ENCODE measurements at regions not wholly inside any gene's neighbourhood (a gene's known extent, or its start where the extent isn't known, plus 50 kb on each side); places are given as distances from the start of the nearest gene placed in this dataset.

DNA sequence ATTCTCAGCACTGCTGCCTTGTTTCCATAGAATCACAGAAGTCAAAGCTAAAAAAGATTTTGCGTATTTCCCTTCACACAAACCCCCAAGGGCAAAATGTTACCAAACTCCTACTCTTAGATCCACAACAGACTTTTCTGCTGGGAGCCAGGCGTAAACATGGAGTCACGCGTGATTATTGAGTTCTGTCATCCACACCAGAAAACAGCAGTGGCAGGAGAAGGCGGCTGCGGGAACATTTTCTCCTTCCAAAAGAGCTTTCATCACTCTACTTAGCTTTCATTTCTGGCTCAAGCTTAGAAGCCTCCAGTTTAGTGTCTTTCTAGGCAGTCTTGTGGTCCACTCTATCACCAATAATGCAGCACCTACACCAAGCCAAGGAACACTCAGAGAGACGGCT lies 712.9 kb upstream of the NRP1 start:
- Histone ChIP-seq H3K36me3 (replicated peaks in 1 of 2; ENCODE audit: control extremely low read depth in 1 of 2, control insufficient read depth in 1 of 2, extremely low read depth in 1 of 2, insufficient read depth in 2 of 2, low read length in 1 of 2) (no peaks in the 10 kb centered on the region), H3K9ac (ENCODE audit: low read length) (no peak overlapping the region), H3K4me2 (replicated peaks; ENCODE audit: low read depth, low read length, poor library complexity, severe bottlenecking) (no peak overlapping the region), H3K4me3 (ENCODE audit: control extremely low read depth in 1 of 5, extremely low read depth in 1 of 5, insufficient read depth in 1 of 5, low read depth in 2 of 5, low read length in 4 of 5) (no peak overlapping the region), H2AFZ (ENCODE audit: insufficient read depth, low read depth, low read length, poor library complexity, severe bottlenecking) (no peak overlapping the region), H3K79me2 (ENCODE audit: control insufficient read depth, insufficient read depth, low read length) (no peaks in the 10 kb centered on the region), H3K4me1 (ENCODE audit: control insufficient read depth in 2 of 2, insufficient read depth in 2 of 2, low read length in 2 of 2) (no peaks in the 10 kb centered on the region), H4K20me1 (ENCODE audit: control insufficient read depth, insufficient read depth, low read length, poor library complexity, severe bottlenecking) (no peaks in the 10 kb centered on the region), H3K9me3 (ENCODE audit: control extremely low read depth in 1 of 3, control insufficient read depth in 2 of 3, insufficient read depth in 1 of 3, low read length in 2 of 3) (no peaks in the 10 kb centered on the region), H3K27ac (ENCODE audit: low read length in 2 of 2) (no peak overlapping the region), H3K27me3 (replicated peaks in 1 of 4; ENCODE audit: control extremely low read depth in 1 of 4, control insufficient read depth in 3 of 4, insufficient read depth in 4 of 4, low read length in 3 of 4) (no peaks in the 10 kb centered on the region)
- no peak overlapping the region for H3K4me3 Mint-ChIP-seq
- ATAC-seq (ENCODE audit: low read depth) (no peak), DNase-seq (no peak)
- peaks cover 7% of the 10 kb centered on the region for H3K9me3 Mint-ChIP-seq (ENCODE audit: insufficient read depth)
- H3K27ac Mint-ChIP-seq = no peak overlapping the region
- no peaks in the 10 kb centered on the region for H3K27me3 Mint-ChIP-seq
- WGBS (ENCODE audit: insufficient coverage) = 96% methylated on average over 7 of the region's 7 CpGs
- intact Hi-C loops (cut with micrococcal nuclease) = no loop called here
- ChIA-PET CTCF (no interaction called here), POLR2A (no interaction called here)
- TF ChIP-seq, protein P1, sequence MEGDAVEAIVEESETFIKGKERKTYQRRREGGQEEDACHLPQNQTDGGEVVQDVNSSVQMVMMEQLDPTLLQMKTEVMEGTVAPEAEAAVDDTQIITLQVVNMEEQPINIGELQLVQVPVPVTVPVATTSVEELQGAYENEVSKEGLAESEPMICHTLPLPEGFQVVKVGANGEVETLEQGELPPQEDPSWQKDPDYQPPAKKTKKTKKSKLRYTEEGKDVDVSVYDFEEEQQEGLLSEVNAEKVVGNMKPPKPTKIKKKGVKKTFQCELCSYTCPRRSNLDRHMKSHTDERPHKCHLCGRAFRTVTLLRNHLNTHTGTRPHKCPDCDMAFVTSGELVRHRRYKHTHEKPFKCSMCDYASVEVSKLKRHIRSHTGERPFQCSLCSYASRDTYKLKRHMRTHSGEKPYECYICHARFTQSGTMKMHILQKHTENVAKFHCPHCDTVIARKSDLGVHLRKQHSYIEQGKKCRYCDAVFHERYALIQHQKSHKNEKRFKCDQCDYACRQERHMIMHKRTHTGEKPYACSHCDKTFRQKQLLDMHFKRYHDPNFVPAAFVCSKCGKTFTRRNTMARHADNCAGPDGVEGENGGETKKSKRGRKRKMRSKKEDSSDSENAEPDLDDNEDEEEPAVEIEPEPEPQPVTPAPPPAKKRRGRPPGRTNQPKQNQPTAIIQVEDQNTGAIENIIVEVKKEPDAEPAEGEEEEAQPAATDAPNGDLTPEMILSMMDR (IDR thresholded peaks at IDR 0.05) = no peak
- TF ChIP-seq EZH2 (IDR thresholded peaks at IDR 0.05; ENCODE audit: borderline replicate concordance, insufficient read depth, low read depth, low read length, poor library complexity, severe bottlenecking) = no peak
- no peaks in the 10 kb centered on the region for H3K4me1 Mint-ChIP-seq

DNA sequence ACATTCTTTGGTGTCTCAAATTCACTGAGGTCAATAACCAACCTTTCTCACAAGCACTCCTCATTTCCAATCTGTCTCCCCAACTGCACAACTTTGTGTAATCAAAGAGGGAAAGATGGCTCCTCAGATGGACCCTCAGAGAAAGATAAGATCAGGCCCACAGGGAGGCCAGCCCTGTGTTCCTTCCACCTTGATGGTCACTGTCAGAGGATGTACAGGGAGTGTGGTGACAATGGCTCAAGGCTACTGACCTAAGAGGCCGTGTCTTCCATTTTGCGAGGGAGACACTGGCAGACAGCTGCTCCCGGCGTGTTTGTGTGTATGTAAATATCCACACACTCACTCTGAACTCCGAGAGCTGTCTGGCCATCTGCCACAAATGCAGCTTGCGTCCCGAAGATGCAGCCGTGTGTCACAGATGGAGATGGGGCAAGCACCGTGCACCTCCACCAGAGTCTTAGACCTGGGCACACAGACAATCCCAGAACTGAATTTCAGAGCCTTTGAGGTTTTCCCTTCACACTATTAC lies 712.1 kb upstream of the NRP1 start:
- Mint-ChIP-seq H3K27ac (no peak overlapping the region), H3K4me3 (no peak overlapping the region), H3K9me3 (ENCODE audit: insufficient read depth) (peaks cover 7% of the 10 kb centered on the region), H3K27me3 (no peaks in the 10 kb centered on the region), H3K4me1 (no peaks in the 10 kb centered on the region)
- ChIA-PET CTCF (no interaction called here), POLR2A (no interaction called here)
- DNase-seq (no peak), ATAC-seq (ENCODE audit: low read depth) (no peak)
- Histone ChIP-seq H3K27me3 (replicated peaks in 1 of 4; ENCODE audit: control extremely low read depth in 1 of 4, control insufficient read depth in 3 of 4, insufficient read depth in 4 of 4, low read length in 3 of 4) (no peaks in the 10 kb centered on the region), H3K36me3 (replicated peaks in 1 of 2; ENCODE audit: control extremely low read depth in 1 of 2, control insufficient read depth in 1 of 2, extremely low read depth in 1 of 2, insufficient read depth in 2 of 2, low read length in 1 of 2) (no peaks in the 10 kb centered on the region), H3K9ac (ENCODE audit: low read length) (no peak overlapping the region), H4K20me1 (ENCODE audit: control insufficient read depth, insufficient read depth, low read length, poor library complexity, severe bottlenecking) (no peaks in the 10 kb centered on the region), H3K4me3 (ENCODE audit: control extremely low read depth in 1 of 5, extremely low read depth in 1 of 5, insufficient read depth in 1 of 5, low read depth in 2 of 5, low read length in 4 of 5) (no peak overlapping the region), H3K4me2 (replicated peaks; ENCODE audit: low read depth, low read length, poor library complexity, severe bottlenecking) (no peak overlapping the region), H2AFZ (ENCODE audit: insufficient read depth, low read depth, low read length, poor library complexity, severe bottlenecking) (no peak overlapping the region), H3K9me3 (ENCODE audit: control extremely low read depth in 1 of 3, control insufficient read depth in 2 of 3, insufficient read depth in 1 of 3, low read length in 2 of 3) (no peaks in the 10 kb centered on the region), H3K27ac (ENCODE audit: low read length in 2 of 2) (no peak overlapping the region), H3K4me1 (ENCODE audit: control insufficient read depth in 2 of 2, insufficient read depth in 2 of 2, low read length in 2 of 2) (no peaks in the 10 kb centered on the region), H3K79me2 (ENCODE audit: control insufficient read depth, insufficient read depth, low read length) (no peaks in the 10 kb centered on the region)
- intact Hi-C loops (cut with micrococcal nuclease) = no loop called here
- TF ChIP-seq EZH2 (IDR thresholded peaks at IDR 0.05; ENCODE audit: borderline replicate concordance, insufficient read depth, low read depth, low read length, poor library complexity, severe bottlenecking) = no peak
- TF ChIP-seq, protein P1 (IDR thresholded peaks at IDR 0.05) = no peak
- 83% methylated on average over 1 of the region's 9 CpGs for WGBS (ENCODE audit: insufficient coverage)

Measured in B cell (primary cell).